ENCODE measurements at regions not wholly inside any gene's neighbourhood (a gene's known extent, or its start where the extent isn't known, plus 50 kb on each side); places are given as distances from the start of the nearest gene placed in this dataset.

DNA sequence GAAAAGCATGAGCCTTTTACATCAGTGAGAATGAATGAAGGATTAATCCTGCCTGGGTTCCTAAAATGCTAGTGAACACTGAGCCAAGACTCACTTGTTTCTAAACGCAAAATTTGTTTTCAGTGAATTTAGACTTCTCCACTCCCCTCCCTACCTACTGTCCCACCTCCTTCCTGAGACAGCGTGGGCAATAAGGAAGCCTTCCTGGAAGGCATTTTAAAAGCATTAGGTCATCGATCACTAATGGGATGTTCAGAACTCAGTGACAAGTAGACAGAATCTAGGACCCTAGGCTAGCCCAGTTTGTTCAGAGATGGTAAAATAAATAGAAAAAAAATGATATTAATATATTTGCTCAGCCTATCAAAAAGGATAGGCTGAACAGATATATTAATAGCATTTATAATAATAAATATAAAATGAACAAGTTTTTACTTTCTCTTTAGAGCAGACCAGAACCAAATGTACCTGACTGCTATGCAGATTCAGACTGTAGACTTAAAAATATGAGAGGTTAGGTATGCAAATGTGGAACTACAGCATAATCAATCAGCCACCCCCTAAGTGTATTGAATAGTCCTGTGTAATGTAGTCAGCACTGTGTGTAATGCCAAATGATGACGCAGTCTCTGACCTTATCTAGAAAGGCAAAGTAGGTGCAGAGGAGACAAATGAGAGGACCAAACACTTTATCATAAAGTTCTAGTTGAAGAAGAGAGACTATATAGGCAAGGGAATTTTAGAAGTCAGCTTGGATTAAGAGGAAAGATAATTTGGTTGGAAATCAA lies 331.1 kb downstream of the GPAT3 start:
- TF ChIP-seq, protein P1, sequence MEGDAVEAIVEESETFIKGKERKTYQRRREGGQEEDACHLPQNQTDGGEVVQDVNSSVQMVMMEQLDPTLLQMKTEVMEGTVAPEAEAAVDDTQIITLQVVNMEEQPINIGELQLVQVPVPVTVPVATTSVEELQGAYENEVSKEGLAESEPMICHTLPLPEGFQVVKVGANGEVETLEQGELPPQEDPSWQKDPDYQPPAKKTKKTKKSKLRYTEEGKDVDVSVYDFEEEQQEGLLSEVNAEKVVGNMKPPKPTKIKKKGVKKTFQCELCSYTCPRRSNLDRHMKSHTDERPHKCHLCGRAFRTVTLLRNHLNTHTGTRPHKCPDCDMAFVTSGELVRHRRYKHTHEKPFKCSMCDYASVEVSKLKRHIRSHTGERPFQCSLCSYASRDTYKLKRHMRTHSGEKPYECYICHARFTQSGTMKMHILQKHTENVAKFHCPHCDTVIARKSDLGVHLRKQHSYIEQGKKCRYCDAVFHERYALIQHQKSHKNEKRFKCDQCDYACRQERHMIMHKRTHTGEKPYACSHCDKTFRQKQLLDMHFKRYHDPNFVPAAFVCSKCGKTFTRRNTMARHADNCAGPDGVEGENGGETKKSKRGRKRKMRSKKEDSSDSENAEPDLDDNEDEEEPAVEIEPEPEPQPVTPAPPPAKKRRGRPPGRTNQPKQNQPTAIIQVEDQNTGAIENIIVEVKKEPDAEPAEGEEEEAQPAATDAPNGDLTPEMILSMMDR (IDR thresholded peaks at IDR 0.05): no peak
- no peak for TF ChIP-seq POLR2A (IDR thresholded peaks at IDR 0.05)
